ENCODE measurements at regions not wholly inside any gene's neighbourhood (a gene's known extent, or its start where the extent isn't known, plus 50 kb on each side); places are given as distances from the start of the nearest gene placed in this dataset.

GRCh38 chr13:72469906-72470305 lies 257.5 kb downstream of the MZT1 start:
- peaks cover 19% of the 10 kb centered on the region for H3K27me3 Mint-ChIP-seq (ENCODE audit: insufficient read depth, unreplicated experiment)
- BruUV-seq (replicated peaks), result no TSS peak
- H3K36me3 Mint-ChIP-seq (ENCODE audit: insufficient read depth, unreplicated experiment), result no peaks in the 10 kb centered on the region
- no peak for TF ChIP-seq CTCF (IDR thresholded peaks at IDR 0.05; ENCODE audit: unreplicated experiment)
- ChIA-PET CTCF (no interaction called here), POLR2A (no interaction called here)
- H3K27ac Mint-ChIP-seq (ENCODE audit: low read depth, unreplicated experiment), result no peak overlapping the region
- DNase-seq (ENCODE audit: unreplicated experiment), result no peak
- H3K4me1 Mint-ChIP-seq (ENCODE audit: insufficient read depth, unreplicated experiment), result no peaks in the 10 kb centered on the region
- intact Hi-C loops (cut with micrococcal nuclease), result no loop called here
- H3K9me3 Mint-ChIP-seq (ENCODE audit: unreplicated experiment), result no peaks in the 10 kb centered on the region
- H3K4me3 Mint-ChIP-seq (ENCODE audit: unreplicated experiment), result no peak overlapping the region

GRCh38 chr13:72463561-72463960 lies 263.9 kb downstream of the MZT1 start:
- no TSS peak for BruUV-seq (replicated peaks)
- no peaks in the 10 kb centered on the region for H3K36me3 Mint-ChIP-seq (ENCODE audit: insufficient read depth, unreplicated experiment)
- no peak overlapping the region for H3K4me3 Mint-ChIP-seq (ENCODE audit: unreplicated experiment)
- peaks cover 51% of the 10 kb centered on the region for H3K27me3 Mint-ChIP-seq (ENCODE audit: insufficient read depth, unreplicated experiment)
- no peak overlapping the region for H3K27ac Mint-ChIP-seq (ENCODE audit: low read depth, unreplicated experiment)
- DNase-seq (ENCODE audit: unreplicated experiment), result no peak
- no peaks in the 10 kb centered on the region for H3K4me1 Mint-ChIP-seq (ENCODE audit: insufficient read depth, unreplicated experiment)
- no peaks in the 10 kb centered on the region for H3K9me3 Mint-ChIP-seq (ENCODE audit: unreplicated experiment)
- intact Hi-C loops (cut with micrococcal nuclease), result no loop called here
- no peak for TF ChIP-seq CTCF (IDR thresholded peaks at IDR 0.05; ENCODE audit: unreplicated experiment)
- ChIA-PET CTCF (interaction anchor here (1.0 kb wide), 1 partner anchor 10 kb away, joined by 4 read pairs; no protein-coding TSS in a partner anchor), POLR2A (interaction anchor here (0.6 kb wide), 1 partner anchor 131 kb away, joined by 3 read pairs; no protein-coding TSS in a partner anchor)

- H3K27me3 Mint-ChIP-seq (ENCODE audit: insufficient read depth, unreplicated experiment), result peaks cover 51% of the 10 kb centered on the region
- TF ChIP-seq CTCF (IDR thresholded peaks at IDR 0.05; ENCODE audit: unreplicated experiment), result no peak
- BruUV-seq (replicated peaks), result no TSS peak
- intact Hi-C loops (cut with micrococcal nuclease), result no loop called here
- H3K9me3 Mint-ChIP-seq (ENCODE audit: unreplicated experiment), result no peaks in the 10 kb centered on the region
- no peaks in the 10 kb centered on the region for H3K36me3 Mint-ChIP-seq (ENCODE audit: insufficient read depth, unreplicated experiment)
- H3K4me3 Mint-ChIP-seq (ENCODE audit: unreplicated experiment), result no peak overlapping the region
- DNase-seq (ENCODE audit: unreplicated experiment), result no peak
- no peaks in the 10 kb centered on the region for H3K4me1 Mint-ChIP-seq (ENCODE audit: insufficient read depth, unreplicated experiment)
- H3K27ac Mint-ChIP-seq (ENCODE audit: low read depth, unreplicated experiment), result no peak overlapping the region
- CTCF ChIA-PET, result no interaction called here
- POLR2A ChIA-PET, result no interaction called here
Observed at GRCh38 chr13:72462726-72463125, 264.7 kb downstream of the MZT1 start.

GRCh38 chr13:72462166-72462565 lies 265.3 kb downstream of the MZT1 start:
- no peak overlapping the region for H3K27ac Mint-ChIP-seq (ENCODE audit: low read depth, unreplicated experiment)
- BruUV-seq (replicated peaks), result no TSS peak
- peaks cover 51% of the 10 kb centered on the region for H3K27me3 Mint-ChIP-seq (ENCODE audit: insufficient read depth, unreplicated experiment)
- H3K36me3 Mint-ChIP-seq (ENCODE audit: insufficient read depth, unreplicated experiment), result no peaks in the 10 kb centered on the region
- no peaks in the 10 kb centered on the region for H3K9me3 Mint-ChIP-seq (ENCODE audit: unreplicated experiment)
- ChIA-PET POLR2A (no interaction called here), CTCF (no interaction called here)
- intact Hi-C loops (cut with micrococcal nuclease), result no loop called here
- H3K4me3 Mint-ChIP-seq (ENCODE audit: unreplicated experiment), result no peak overlapping the region
- no peak for TF ChIP-seq CTCF (IDR thresholded peaks at IDR 0.05; ENCODE audit: unreplicated experiment)
- no peak for DNase-seq (ENCODE audit: unreplicated experiment)
- no peaks in the 10 kb centered on the region for H3K4me1 Mint-ChIP-seq (ENCODE audit: insufficient read depth, unreplicated experiment)

Data from MCF 10A (cell line).